ENCODE measurements at regions not wholly inside any gene's neighbourhood (a gene's known extent, or its start where the extent isn't known, plus 50 kb on each side); places are given as distances from the start of the nearest gene placed in this dataset.

DNA sequence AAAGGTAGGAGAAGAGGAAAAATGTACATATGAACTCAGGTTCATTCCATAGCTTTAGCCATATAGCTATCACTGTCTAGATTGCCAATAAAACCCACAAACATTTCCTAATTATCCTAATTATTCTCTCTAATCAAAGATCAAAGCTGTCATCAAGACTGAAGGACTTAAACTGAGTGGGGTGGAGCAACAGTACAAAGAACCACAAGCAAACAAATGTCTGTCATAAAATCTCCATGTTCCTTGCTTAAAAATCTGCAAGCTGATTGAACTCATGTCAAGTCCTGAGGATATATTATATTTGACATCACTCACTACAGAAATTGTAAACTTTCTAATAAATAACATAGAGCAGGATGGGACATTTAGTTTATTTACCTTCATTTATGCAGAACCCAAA lies 315.9 kb downstream of the SNX13 start:
- ChIA-PET CTCF (interaction anchor here (1.6 kb wide), 1 partner anchor 16 kb away, joined by 5 read pairs; no protein-coding TSS in a partner anchor), POLR2A (no interaction called here)
- intact Hi-C loops (cut with micrococcal nuclease; ENCODE audit: unreplicated experiment), result no loop called here
- Histone ChIP-seq H3K9me3 (ENCODE audit: control insufficient read depth, insufficient read depth, low read depth, low read length) (no peaks in the 10 kb centered on the region), H3K4me3 (ENCODE audit: low read depth in 2 of 2, low read length in 2 of 2) (no peak overlapping the region), H3K27ac (ENCODE audit: low read length) (peak overlapping the region; percentile 29; the same call in 1 of the 2 replicates), H3K36me3 (ENCODE audit: control insufficient read depth, insufficient read depth, low read length) (no peaks in the 10 kb centered on the region), H3K4me1 (ENCODE audit: control insufficient read depth, insufficient read depth, low read length) (peaks cover 15% of the 10 kb centered on the region), H3K27me3 (ENCODE audit: control insufficient read depth, insufficient read depth, low read length) (no peaks in the 10 kb centered on the region)
- DNase-seq (ENCODE audit: low read depth, low spot score) (no peak), ATAC-seq (no peak; the same call in 1 of the 2 replicates)
- BruUV-seq (replicated peaks), result no TSS peak
- in situ Hi-C loops (cut with HindIII; ENCODE audit: low pct_unique_long_range_greater_than_20kb, low sequenced_read_pairs), result no loop called here
- TF ChIP-seq SIN3A (IDR thresholded peaks at IDR 0.05; ENCODE audit: borderline replicate concordance, insufficient read depth, low read depth, low read length), result no peak
- TF ChIP-seq, protein P1, sequence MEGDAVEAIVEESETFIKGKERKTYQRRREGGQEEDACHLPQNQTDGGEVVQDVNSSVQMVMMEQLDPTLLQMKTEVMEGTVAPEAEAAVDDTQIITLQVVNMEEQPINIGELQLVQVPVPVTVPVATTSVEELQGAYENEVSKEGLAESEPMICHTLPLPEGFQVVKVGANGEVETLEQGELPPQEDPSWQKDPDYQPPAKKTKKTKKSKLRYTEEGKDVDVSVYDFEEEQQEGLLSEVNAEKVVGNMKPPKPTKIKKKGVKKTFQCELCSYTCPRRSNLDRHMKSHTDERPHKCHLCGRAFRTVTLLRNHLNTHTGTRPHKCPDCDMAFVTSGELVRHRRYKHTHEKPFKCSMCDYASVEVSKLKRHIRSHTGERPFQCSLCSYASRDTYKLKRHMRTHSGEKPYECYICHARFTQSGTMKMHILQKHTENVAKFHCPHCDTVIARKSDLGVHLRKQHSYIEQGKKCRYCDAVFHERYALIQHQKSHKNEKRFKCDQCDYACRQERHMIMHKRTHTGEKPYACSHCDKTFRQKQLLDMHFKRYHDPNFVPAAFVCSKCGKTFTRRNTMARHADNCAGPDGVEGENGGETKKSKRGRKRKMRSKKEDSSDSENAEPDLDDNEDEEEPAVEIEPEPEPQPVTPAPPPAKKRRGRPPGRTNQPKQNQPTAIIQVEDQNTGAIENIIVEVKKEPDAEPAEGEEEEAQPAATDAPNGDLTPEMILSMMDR (IDR thresholded peaks at IDR 0.05), result no peak
- TF ChIP-seq TCF7L2 (IDR thresholded peaks at IDR 0.05; ENCODE audit: low read depth, low read length), result peak; percentile 70
- no peak for TF ChIP-seq REST (IDR thresholded peaks at IDR 0.05; ENCODE audit: insufficient read depth in 1 of 2, low read depth in 2 of 2, low read length in 1 of 2)
- no peak for TF ChIP-seq POLR2AphosphoS5 (IDR thresholded peaks at IDR 0.05; ENCODE audit: low read depth, low read length)

- TF ChIP-seq SIN3A (IDR thresholded peaks at IDR 0.05; ENCODE audit: borderline replicate concordance, insufficient read depth, low read depth, low read length), result no peak
- TF ChIP-seq, protein P1 (IDR thresholded peaks at IDR 0.05), result no peak
- TF ChIP-seq POLR2AphosphoS5 (IDR thresholded peaks at IDR 0.05; ENCODE audit: low read depth, low read length), result no peak
- Histone ChIP-seq H3K4me1 (ENCODE audit: control insufficient read depth, insufficient read depth, low read length) (peaks cover 10% of the 10 kb centered on the region; the same call in 1 of the 2 replicates), H3K4me3 (ENCODE audit: low read depth in 2 of 2, low read length in 2 of 2) (no peak overlapping the region), H3K9me3 (ENCODE audit: control insufficient read depth, insufficient read depth, low read depth, low read length) (no peaks in the 10 kb centered on the region), H3K27ac (ENCODE audit: low read length) (peak overlapping the region; percentile 29; the same call in 1 of the 2 replicates), H3K36me3 (ENCODE audit: control insufficient read depth, insufficient read depth, low read length) (no peaks in the 10 kb centered on the region), H3K27me3 (ENCODE audit: control insufficient read depth, insufficient read depth, low read length) (no peaks in the 10 kb centered on the region)
- BruUV-seq (replicated peaks), result no TSS peak
- ChIA-PET POLR2A (interaction anchor here (0.6 kb wide), 1 partner anchor 691 kb away, joined by 4 read pairs; no protein-coding TSS in a partner anchor), CTCF (no interaction called here)
- ATAC-seq, result peak; percentile 79
- no peak for DNase-seq (ENCODE audit: low read depth, low spot score)
- intact Hi-C loops (cut with micrococcal nuclease; ENCODE audit: unreplicated experiment), result no loop called here
- in situ Hi-C loops (cut with HindIII; ENCODE audit: low pct_unique_long_range_greater_than_20kb, low sequenced_read_pairs), result no loop called here
These were observed 315.3 kb downstream of the SNX13 start for GRCh38 chr7:17625043-17625442.
